HCT116 (cell line): ENCODE measurements at regions not wholly inside any gene's neighbourhood (a gene's known extent, or its start where the extent isn't known, plus 50 kb on each side); places are given as distances from the start of the nearest gene placed in this dataset.

Experiments
- ATAC-seq: fragments of 200-7000 bp; cut with Tn5 transposase; 2 replicates; pipeline ENCODE4 v1.9.1; 2020; ENCODE audit warnings: mild to moderate bottlenecking, moderate library complexity
- BruUV-seq: library from RNA; stranded (reverse); fragments of 400-500 nt; replicated peaks from 2 replicates; lab custom pipeline; 2021; lab: Mats Ljungman, UMichigan
- CTCF ChIA-PET: fragments of 300-600 bp; sonication (Branson Sonifier 250); formaldehyde crosslinking; loops from one replicate; lab custom pipeline; 2021; ENCODE audit warnings: antibody characterized with exemption; lab: Charles Lee
- POLR2A ChIA-PET: fragments of 300-600, 350-600 bp; sonication (Branson Sonifier 250); formaldehyde crosslinking; loops from one replicate; lab custom pipeline; 2021; ENCODE audit warnings: antibody characterized with exemption; lab: Charles Lee
- RAD21 ChIA-PET, 2 experiments: fragments of 300-600 bp; sonication (Branson Sonifier 250); formaldehyde crosslinking; loops; one replicate each; lab custom pipeline; 2023; ENCODE audit warnings: low total read pairs in 2 of 2; ENCODE audit not compliant: uncharacterized antibody in 2 of 2, unreplicated experiment in 2 of 2, low non-redundant PET in 1 of 2; lab: Charles Lee
- DNase-seq: peaks from one replicate; pipeline ENCODE4 v3.0.0-alpha.2; 2010; ENCODE audit warnings: low read depth, low spot score
- H2AFZ ChIP-seq: fragments of 200-600 bp; shearing (Covaris generic), sonication (generic); 2 replicates; pipeline ENCODE4 v1.6.1; 2017; ENCODE audit warnings: low read depth, mixed run types, mixed read lengths, antibody characterized with exemption, low read length; ENCODE audit not compliant: poor library complexity, severe bottlenecking
- H3K27ac ChIP-seq: 2 replicates; pipeline ENCODE4 v1.5.1; 2012; ENCODE audit warnings: low read depth, low read length
- H3K27me3 ChIP-seq: fragments of 200-600 bp; sonication (generic); 2 replicates; pipeline ENCODE4 v1.6.1; 2016; ENCODE audit warnings: mixed run types, low read length, mixed read lengths; ENCODE audit not compliant: insufficient read depth
- H3K36me3 ChIP-seq, 2 experiments: fragments of 200-500 bp in 1 of 2; fragments of 200-600 bp in 1 of 2; sonication (Bioruptor generic) in 1 of 2; sonication (generic) in 1 of 2; 2 replicates each; pipeline versions ENCODE4 v1.5.1 to v1.6.1; 2014 to 2016; ENCODE audit warnings: low read length in 2 of 2, inconsistent platforms in 1 of 2, mixed read lengths in 1 of 2, mixed run types in 1 of 2; ENCODE audit not compliant: insufficient read depth in 2 of 2, control insufficient read depth in 1 of 2
- H3K4me1 ChIP-seq, 2 experiments: fragments of 200-600 bp in 1 of 2; sonication (generic) in 1 of 2; 2 replicates each; pipeline versions ENCODE4 v1.5.1 to v1.6.1; 2012 to 2017; ENCODE audit warnings: low read length in 2 of 2, inconsistent platforms in 1 of 2, mild to moderate bottlenecking in 1 of 2, mixed read lengths in 1 of 2, mixed run types in 1 of 2, moderate library complexity in 1 of 2; ENCODE audit not compliant: insufficient read depth in 2 of 2, control insufficient read depth in 1 of 2
- H3K4me2 ChIP-seq: fragments of 200-600 bp; sonication (generic); 2 replicates; pipeline ENCODE4 v1.6.1; 2017; ENCODE audit warnings: mixed run types, low read length, mixed read lengths
- H3K4me3 ChIP-seq, 2 experiments: fragments of 200-600 bp in 1 of 2; sonication (generic) in 1 of 2; replicated peaks in 1 of 2; 2 replicates each; pipeline ENCODE4 v1.5.1; 2011 to 2016; ENCODE audit warnings: low read length in 2 of 2, control low read depth in 1 of 2, low read depth in 1 of 2, mild to moderate bottlenecking in 1 of 2, mixed read lengths in 1 of 2, mixed run types in 1 of 2
- H3K79me2 ChIP-seq: fragments of 200-600 bp; sonication (generic); 2 replicates; pipeline ENCODE4 v1.6.1; 2017; ENCODE audit warnings: mild to moderate bottlenecking, mixed run types, low read length, moderate library complexity, mixed read lengths; ENCODE audit not compliant: insufficient read depth
- H3K9ac ChIP-seq: fragments of 200-600 bp; sonication (generic); 2 replicates; pipeline ENCODE4 v1.6.1; 2016; ENCODE audit warnings: low read length, mixed read lengths
- H3K9me2 ChIP-seq: fragments of 200-600 bp; sonication (generic), shearing (Covaris generic); 2 replicates; pipeline ENCODE4 v1.6.1; 2017; ENCODE audit warnings: mixed run types, mild to moderate bottlenecking, moderate library complexity; ENCODE audit not compliant: insufficient read depth
- H3K9me3 ChIP-seq, 2 experiments: fragments of 200-500 bp in 1 of 2; fragments of 200-600 bp in 1 of 2; sonication (Bioruptor generic) in 1 of 2; sonication (generic) in 1 of 2; 2 replicates each; pipeline ENCODE4 v1.6.1; 2014 to 2017; ENCODE audit warnings: low read length in 2 of 2, mixed read lengths in 2 of 2, inconsistent platforms in 1 of 2, low read depth in 1 of 2, mild to moderate bottlenecking in 1 of 2, mixed run types in 1 of 2, moderate library complexity in 1 of 2; ENCODE audit not compliant: control insufficient read depth in 1 of 2, insufficient read depth in 1 of 2
- H4K20me1 ChIP-seq: fragments of 200-600 bp; sonication (generic), shearing (Covaris generic); 2 replicates; pipeline ENCODE4 v1.6.1; 2017; ENCODE audit warnings: mixed run types, mild to moderate bottlenecking, moderate library complexity; ENCODE audit not compliant: insufficient read depth
- CBX3 ChIP-seq: IDR thresholded peaks from 2 replicates; pipeline ENCODE4 v1.6.1; 2012; ENCODE audit warnings: low read depth
- EGR1 ChIP-seq: IDR thresholded peaks from 2 replicates; pipeline ENCODE4 v1.6.1; 2012; ENCODE audit warnings: low read depth
- ELF1 ChIP-seq: IDR thresholded peaks from 2 replicates; pipeline ENCODE4 v1.6.1; 2012; ENCODE audit warnings: low read depth, borderline replicate concordance
- EZH2 ChIP-seq: fragments of 200-600 bp; sonication (generic); IDR thresholded peaks from 2 replicates; pipeline ENCODE4 v1.6.1; 2017; ENCODE audit warnings: antibody characterized with exemption, mixed run types
- EZH2phosphoT487 ChIP-seq: fragments of 200-600 bp; IDR thresholded peaks from 2 replicates; pipeline ENCODE4 v1.6.1; 2018; ENCODE audit warnings: antibody characterized with exemption, borderline replicate concordance
- FOSL1 ChIP-seq: IDR thresholded peaks from 2 replicates; pipeline ENCODE4 v1.6.1; 2012; ENCODE audit warnings: low read depth
- JUND ChIP-seq: IDR thresholded peaks from 2 replicates; pipeline ENCODE4 v1.6.1; 2012
- POLR2A ChIP-seq: IDR thresholded peaks from 2 replicates; pipeline ENCODE4 v1.7.0; 2011; ENCODE audit warnings: borderline replicate concordance; ENCODE audit not compliant: insufficient read depth, insufficient read length; ENCODE audit errors: extremely low read depth
- RAD21 ChIP-seq: IDR thresholded peaks from 2 replicates; pipeline ENCODE4 v1.6.1; 2012; ENCODE audit warnings: low read depth, mild to moderate bottlenecking
- SIN3A ChIP-seq: IDR thresholded peaks from 2 replicates; pipeline ENCODE4 v1.6.1; 2012; ENCODE audit warnings: low read depth
- SP1 ChIP-seq: IDR thresholded peaks from 2 replicates; pipeline ENCODE4 v1.6.1; 2012; ENCODE audit warnings: low read depth
- TCF7L2 ChIP-seq: IDR thresholded peaks from 2 replicates; pipeline ENCODE4 v1.7.0; 2011; ENCODE audit warnings: borderline replicate concordance, inconsistent platforms; ENCODE audit not compliant: insufficient read depth, insufficient read length; ENCODE audit errors: extremely low read depth
- YY1 ChIP-seq: IDR thresholded peaks from 2 replicates; pipeline ENCODE4 v1.6.1; 2011; ENCODE audit warnings: low read length, low read depth, moderate library complexity, mild to moderate bottlenecking; ENCODE audit not compliant: insufficient replicate concordance; ENCODE audit errors: extremely low read depth
- ZFX ChIP-seq: fragments of 450-650 bp; IDR thresholded peaks from 2 replicates; pipeline ENCODE4 v1.6.1; 2017
- intact Hi-C: fragments of 100-400 bp; cut with micrococcal nuclease; formaldehyde crosslinking; loops from 2 replicates; pipeline ENCODE4 v1.10.0; 2022
- TF ChIP-seq, protein P1 (sequence below): IDR thresholded peaks from 2 replicates; pipeline ENCODE4 v1.6.1; 2012
- TF ChIP-seq, protein P2 (sequence below): IDR thresholded peaks from 2 replicates; pipeline ENCODE4 v1.6.1; 2012
- TF ChIP-seq, protein P3 (sequence below): IDR thresholded peaks from 2 replicates; pipeline ENCODE4 v1.6.1; 2012; ENCODE audit warnings: low read depth
- TF ChIP-seq, protein P4 (sequence below), 3 experiments: fragments of 200-600 bp in 1 of 3; sonication (generic) in 1 of 3; IDR thresholded peaks in 2 of 3; conservative IDR thresholded peaks in 1 of 3; 2 replicates each; pipeline ENCODE4 v1.5.1; 2012 to 2017; ENCODE audit warnings: low read depth in 2 of 3, low read length in 2 of 3, antibody characterized with exemption in 1 of 3, borderline replicate concordance in 1 of 3, control low read depth in 1 of 3, mild to moderate bottlenecking in 1 of 3, mixed read lengths in 1 of 3, mixed run types in 1 of 3, moderate library complexity in 1 of 3; ENCODE audit not compliant: insufficient read depth in 1 of 3

DNA sequence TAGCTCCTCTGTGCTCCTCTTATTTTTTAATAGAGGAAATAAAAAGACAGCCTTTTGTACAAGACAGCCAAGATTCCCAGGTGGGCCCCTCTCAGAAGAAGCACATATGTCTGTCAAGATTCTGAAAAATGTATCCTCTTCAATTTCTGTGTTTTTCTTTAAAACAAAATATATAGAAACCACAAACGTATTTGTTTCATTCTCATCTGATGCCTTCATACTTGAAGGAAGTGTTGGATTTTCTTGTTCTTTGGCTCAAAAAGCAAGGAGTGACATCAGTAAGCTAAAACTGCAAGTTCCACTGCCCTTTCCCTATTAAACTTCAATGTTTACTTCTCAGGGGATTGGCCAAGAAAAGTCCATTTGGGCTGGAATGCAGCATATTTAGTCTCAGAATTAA lies 193.8 kb upstream of the OSR1 start:
- CTCF ChIA-PET, result no interaction called here
- H3K27ac ChIP-seq, result no peak overlapping the region
- H3K36me3 ChIP-seq, result no peaks in the 10 kb centered on the region
- H4K20me1 ChIP-seq, result no peaks in the 10 kb centered on the region
- no peak overlapping the region for H3K9ac ChIP-seq
- intact Hi-C loops, result no loop called here
- DNase-seq, result no peak
- H3K4me2 ChIP-seq, result no peak overlapping the region
- POLR2A ChIA-PET, result no interaction called here
- H3K4me3 ChIP-seq, result no peak overlapping the region
- RAD21 ChIA-PET, result no interaction called here
- BruUV-seq, result no TSS peak
- H2AFZ ChIP-seq, result no peak overlapping the region
- H3K79me2 ChIP-seq, result no peaks in the 10 kb centered on the region
- no peaks in the 10 kb centered on the region for H3K4me1 ChIP-seq
- H3K9me2 ChIP-seq, result no peaks in the 10 kb centered on the region
- no peaks in the 10 kb centered on the region for H3K9me3 ChIP-seq
- no peak for ATAC-seq
- H3K27me3 ChIP-seq, result no peaks in the 10 kb centered on the region
- TF ChIP-seq FOSL1 (no peak), EGR1 (no peak), CBX3 (no peak), RAD21 (no peak), JUND (no peak)
- TF ChIP-seq, protein P1, sequence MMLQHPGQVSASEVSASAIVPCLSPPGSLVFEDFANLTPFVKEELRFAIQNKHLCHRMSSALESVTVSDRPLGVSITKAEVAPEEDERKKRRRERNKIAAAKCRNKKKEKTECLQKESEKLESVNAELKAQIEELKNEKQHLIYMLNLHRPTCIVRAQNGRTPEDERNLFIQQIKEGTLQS, result no peak
- TF ChIP-seq, all 23 proteins: peak for 0

DNA sequence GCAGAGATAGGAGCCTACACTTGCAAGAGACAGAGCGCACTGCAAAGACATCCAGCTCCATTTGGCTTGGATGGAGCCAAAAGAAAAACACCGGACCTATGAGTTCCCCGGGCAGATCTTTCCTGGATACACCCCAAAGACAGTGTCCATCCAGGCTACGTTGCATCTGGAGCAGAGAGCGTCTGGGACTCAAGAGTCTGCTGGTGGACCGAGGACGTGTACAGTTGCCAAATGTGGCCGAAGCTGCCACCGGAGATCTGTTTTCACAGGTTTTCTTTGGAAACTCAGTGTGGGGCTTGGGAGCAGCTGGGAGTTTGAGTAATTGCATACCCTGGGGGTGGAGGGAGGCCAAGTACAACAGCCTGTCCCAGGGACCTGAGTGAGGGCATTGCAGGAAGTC lies 192.3 kb upstream of the OSR1 start:
- no peaks in the 10 kb centered on the region for H3K27me3 ChIP-seq
- no peak overlapping the region for H2AFZ ChIP-seq
- no peaks in the 10 kb centered on the region for H3K9me3 ChIP-seq
- no peak overlapping the region for H3K9ac ChIP-seq
- no peak overlapping the region for H3K4me3 ChIP-seq
- CTCF ChIA-PET, result no interaction called here
- POLR2A ChIA-PET, result no interaction called here
- H3K27ac ChIP-seq, result no peak overlapping the region
- intact Hi-C loops, result no loop called here
- H3K4me1 ChIP-seq, result no peaks in the 10 kb centered on the region
- H3K4me2 ChIP-seq, result no peak overlapping the region
- no peak for DNase-seq
- no peaks in the 10 kb centered on the region for H3K79me2 ChIP-seq
- RAD21 ChIA-PET, result no interaction called here
- H3K9me2 ChIP-seq, result no peaks in the 10 kb centered on the region
- BruUV-seq, result no TSS peak
- H3K36me3 ChIP-seq, result no peaks in the 10 kb centered on the region
- no peaks in the 10 kb centered on the region for H4K20me1 ChIP-seq
- no peak for ATAC-seq
- no peak for TF ChIP-seq EZH2phosphoT487
- TF ChIP-seq, protein P2, sequence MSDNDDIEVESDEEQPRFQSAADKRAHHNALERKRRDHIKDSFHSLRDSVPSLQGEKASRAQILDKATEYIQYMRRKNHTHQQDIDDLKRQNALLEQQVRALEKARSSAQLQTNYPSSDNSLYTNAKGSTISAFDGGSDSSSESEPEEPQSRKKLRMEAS, result no peak
- no peak for TF ChIP-seq CBX3
- TF ChIP-seq SIN3A, result no peak
- no peak for TF ChIP-seq FOSL1
- TF ChIP-seq, protein P3, sequence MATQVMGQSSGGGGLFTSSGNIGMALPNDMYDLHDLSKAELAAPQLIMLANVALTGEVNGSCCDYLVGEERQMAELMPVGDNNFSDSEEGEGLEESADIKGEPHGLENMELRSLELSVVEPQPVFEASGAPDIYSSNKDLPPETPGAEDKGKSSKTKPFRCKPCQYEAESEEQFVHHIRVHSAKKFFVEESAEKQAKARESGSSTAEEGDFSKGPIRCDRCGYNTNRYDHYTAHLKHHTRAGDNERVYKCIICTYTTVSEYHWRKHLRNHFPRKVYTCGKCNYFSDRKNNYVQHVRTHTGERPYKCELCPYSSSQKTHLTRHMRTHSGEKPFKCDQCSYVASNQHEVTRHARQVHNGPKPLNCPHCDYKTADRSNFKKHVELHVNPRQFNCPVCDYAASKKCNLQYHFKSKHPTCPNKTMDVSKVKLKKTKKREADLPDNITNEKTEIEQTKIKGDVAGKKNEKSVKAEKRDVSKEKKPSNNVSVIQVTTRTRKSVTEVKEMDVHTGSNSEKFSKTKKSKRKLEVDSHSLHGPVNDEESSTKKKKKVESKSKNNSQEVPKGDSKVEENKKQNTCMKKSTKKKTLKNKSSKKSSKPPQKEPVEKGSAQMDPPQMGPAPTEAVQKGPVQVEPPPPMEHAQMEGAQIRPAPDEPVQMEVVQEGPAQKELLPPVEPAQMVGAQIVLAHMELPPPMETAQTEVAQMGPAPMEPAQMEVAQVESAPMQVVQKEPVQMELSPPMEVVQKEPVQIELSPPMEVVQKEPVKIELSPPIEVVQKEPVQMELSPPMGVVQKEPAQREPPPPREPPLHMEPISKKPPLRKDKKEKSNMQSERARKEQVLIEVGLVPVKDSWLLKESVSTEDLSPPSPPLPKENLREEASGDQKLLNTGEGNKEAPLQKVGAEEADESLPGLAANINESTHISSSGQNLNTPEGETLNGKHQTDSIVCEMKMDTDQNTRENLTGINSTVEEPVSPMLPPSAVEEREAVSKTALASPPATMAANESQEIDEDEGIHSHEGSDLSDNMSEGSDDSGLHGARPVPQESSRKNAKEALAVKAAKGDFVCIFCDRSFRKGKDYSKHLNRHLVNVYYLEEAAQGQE, result no peak
- TF ChIP-seq ELF1, result no peak
- no peak for TF ChIP-seq SP1
- TF ChIP-seq, protein P4, sequence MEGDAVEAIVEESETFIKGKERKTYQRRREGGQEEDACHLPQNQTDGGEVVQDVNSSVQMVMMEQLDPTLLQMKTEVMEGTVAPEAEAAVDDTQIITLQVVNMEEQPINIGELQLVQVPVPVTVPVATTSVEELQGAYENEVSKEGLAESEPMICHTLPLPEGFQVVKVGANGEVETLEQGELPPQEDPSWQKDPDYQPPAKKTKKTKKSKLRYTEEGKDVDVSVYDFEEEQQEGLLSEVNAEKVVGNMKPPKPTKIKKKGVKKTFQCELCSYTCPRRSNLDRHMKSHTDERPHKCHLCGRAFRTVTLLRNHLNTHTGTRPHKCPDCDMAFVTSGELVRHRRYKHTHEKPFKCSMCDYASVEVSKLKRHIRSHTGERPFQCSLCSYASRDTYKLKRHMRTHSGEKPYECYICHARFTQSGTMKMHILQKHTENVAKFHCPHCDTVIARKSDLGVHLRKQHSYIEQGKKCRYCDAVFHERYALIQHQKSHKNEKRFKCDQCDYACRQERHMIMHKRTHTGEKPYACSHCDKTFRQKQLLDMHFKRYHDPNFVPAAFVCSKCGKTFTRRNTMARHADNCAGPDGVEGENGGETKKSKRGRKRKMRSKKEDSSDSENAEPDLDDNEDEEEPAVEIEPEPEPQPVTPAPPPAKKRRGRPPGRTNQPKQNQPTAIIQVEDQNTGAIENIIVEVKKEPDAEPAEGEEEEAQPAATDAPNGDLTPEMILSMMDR (IDR thresholded peaks at IDR 0.05 in 2 of 3, conservative IDR thresholded peaks at IDR 0.05 in 1 of 3; ENCODE audit: borderline replicate concordance in 1 of 3, insufficient read depth in 1 of 3, low read depth in 2 of 3, low read length in 2 of 3), result no peak
- no peak for TF ChIP-seq TCF7L2
- no peak for TF ChIP-seq POLR2A
- no peak for TF ChIP-seq ZFX
- no peak for TF ChIP-seq EZH2
- no peak for TF ChIP-seq YY1
